Osteoblast (primary cell): ENCODE measurements at regions not wholly inside any gene's neighbourhood (a gene's known extent, or its start where the extent isn't known, plus 50 kb on each side); places are given as distances from the start of the nearest gene placed in this dataset.

Experiments used
- DNase-seq: peaks from one replicate; pipeline ENCODE4 v3.0.0; 2011; ENCODE audit warnings: low spot score, mixed read lengths; ENCODE audit not compliant: insufficient read length; ENCODE audit errors: missing footprints
- H2AFZ ChIP-seq: 2 replicates; pipeline ENCODE4 v1.6.0; 2011; ENCODE audit warnings: mild to moderate bottlenecking, low read length
- H3K27ac ChIP-seq: 2 replicates; pipeline ENCODE4 v1.5.1; 2011; ENCODE audit warnings: mild to moderate bottlenecking, low read depth, low read length, moderate library complexity
- H3K27me3 ChIP-seq: 2 replicates; pipeline ENCODE4 v1.6.0; 2012; ENCODE audit warnings: mild to moderate bottlenecking, control low read depth, inconsistent platforms, low read length, moderate library complexity; ENCODE audit not compliant: insufficient read depth
- H3K36me3 ChIP-seq: 2 replicates; pipeline ENCODE4 v1.5.1; 2011; ENCODE audit warnings: mild to moderate bottlenecking, low read length, control low read depth, moderate library complexity; ENCODE audit not compliant: insufficient read depth
- H3K4me1 ChIP-seq: 2 replicates; pipeline ENCODE4 v1.5.1; 2011; ENCODE audit warnings: mild to moderate bottlenecking, low read length, control low read depth, moderate library complexity; ENCODE audit not compliant: insufficient read depth
- H3K4me2 ChIP-seq: 2 replicates; pipeline ENCODE4 v1.6.0; 2011; ENCODE audit warnings: mild to moderate bottlenecking, low read length; ENCODE audit not compliant: insufficient read depth
- H3K4me3 ChIP-seq: fragments of 200-600 bp; sonication (generic); 3 replicates; pipeline ENCODE4 v1.5.1; 2012; ENCODE audit warnings: mild to moderate bottlenecking, low read length, inconsistent platforms; ENCODE audit not compliant: insufficient read depth
- H3K79me2 ChIP-seq: 2 replicates; pipeline ENCODE4 v1.6.0; 2012; ENCODE audit warnings: mild to moderate bottlenecking, low read length, control low read depth, inconsistent platforms; ENCODE audit not compliant: insufficient read depth
- H3K9me3 ChIP-seq: 2 replicates; pipeline ENCODE4 v1.5.1; 2011; ENCODE audit warnings: low read depth, low read length, control low read depth
- H4K20me1 ChIP-seq: 2 replicates; pipeline ENCODE4 v1.6.0; 2012; ENCODE audit warnings: mild to moderate bottlenecking, low read length, control low read depth; ENCODE audit not compliant: insufficient read depth
- TF ChIP-seq, protein P1 (sequence below): IDR thresholded peaks from 2 replicates; pipeline ENCODE4 v1.5.1; 2011; ENCODE audit warnings: mild to moderate bottlenecking, low read depth, low read length, moderate library complexity; ENCODE audit errors: extremely low read depth

GRCh38 chr14:71287567-71287966, 380.3 kb downstream of the PCNX1 start:
- peaks cover 8% of the 10 kb centered on the region for H3K4me1 ChIP-seq
- H3K27me3 ChIP-seq = no peaks in the 10 kb centered on the region
- TF ChIP-seq, protein P1, sequence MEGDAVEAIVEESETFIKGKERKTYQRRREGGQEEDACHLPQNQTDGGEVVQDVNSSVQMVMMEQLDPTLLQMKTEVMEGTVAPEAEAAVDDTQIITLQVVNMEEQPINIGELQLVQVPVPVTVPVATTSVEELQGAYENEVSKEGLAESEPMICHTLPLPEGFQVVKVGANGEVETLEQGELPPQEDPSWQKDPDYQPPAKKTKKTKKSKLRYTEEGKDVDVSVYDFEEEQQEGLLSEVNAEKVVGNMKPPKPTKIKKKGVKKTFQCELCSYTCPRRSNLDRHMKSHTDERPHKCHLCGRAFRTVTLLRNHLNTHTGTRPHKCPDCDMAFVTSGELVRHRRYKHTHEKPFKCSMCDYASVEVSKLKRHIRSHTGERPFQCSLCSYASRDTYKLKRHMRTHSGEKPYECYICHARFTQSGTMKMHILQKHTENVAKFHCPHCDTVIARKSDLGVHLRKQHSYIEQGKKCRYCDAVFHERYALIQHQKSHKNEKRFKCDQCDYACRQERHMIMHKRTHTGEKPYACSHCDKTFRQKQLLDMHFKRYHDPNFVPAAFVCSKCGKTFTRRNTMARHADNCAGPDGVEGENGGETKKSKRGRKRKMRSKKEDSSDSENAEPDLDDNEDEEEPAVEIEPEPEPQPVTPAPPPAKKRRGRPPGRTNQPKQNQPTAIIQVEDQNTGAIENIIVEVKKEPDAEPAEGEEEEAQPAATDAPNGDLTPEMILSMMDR = no peak
- H3K9me3 ChIP-seq = no peaks in the 10 kb centered on the region
- no peak overlapping the region for H2AFZ ChIP-seq
- no peaks in the 10 kb centered on the region for H4K20me1 ChIP-seq
- H3K79me2 ChIP-seq = no peaks in the 10 kb centered on the region
- no peak overlapping the region for H3K4me3 ChIP-seq
- no peak for DNase-seq
- no peaks in the 10 kb centered on the region for H3K36me3 ChIP-seq
- no peak overlapping the region for H3K27ac ChIP-seq
- no peak overlapping the region for H3K4me2 ChIP-seq

GRCh38 chr14:71289536-71289935, 382.3 kb downstream of the PCNX1 start:
- H3K4me1 ChIP-seq = peaks cover 8% of the 10 kb centered on the region
- H3K36me3 ChIP-seq = no peaks in the 10 kb centered on the region
- no peaks in the 10 kb centered on the region for H3K79me2 ChIP-seq
- no peak overlapping the region for H3K27ac ChIP-seq
- H3K4me3 ChIP-seq = no peak overlapping the region
- H2AFZ ChIP-seq = no peak overlapping the region
- H3K9me3 ChIP-seq = no peaks in the 10 kb centered on the region
- no peaks in the 10 kb centered on the region for H3K27me3 ChIP-seq
- no peaks in the 10 kb centered on the region for H4K20me1 ChIP-seq
- TF ChIP-seq, protein P1 = no peak
- no peak for DNase-seq
- no peak overlapping the region for H3K4me2 ChIP-seq

- Histone ChIP-seq H3K27me3 (no peaks in the 10 kb centered on the region), H3K27ac (no peak overlapping the region), H3K4me1 (peaks cover 8% of the 10 kb centered on the region), H3K9me3 (no peaks in the 10 kb centered on the region), H3K79me2 (no peaks in the 10 kb centered on the region), H2AFZ (no peak overlapping the region), H3K4me2 (no peak overlapping the region), H3K4me3 (no peak overlapping the region), H4K20me1 (no peaks in the 10 kb centered on the region), H3K36me3 (no peaks in the 10 kb centered on the region)
- no peak for DNase-seq
- TF ChIP-seq, protein P1 = no peak
Measured at GRCh38 chr14:71290301-71290700, 383.0 kb downstream of the PCNX1 start.

DNA sequence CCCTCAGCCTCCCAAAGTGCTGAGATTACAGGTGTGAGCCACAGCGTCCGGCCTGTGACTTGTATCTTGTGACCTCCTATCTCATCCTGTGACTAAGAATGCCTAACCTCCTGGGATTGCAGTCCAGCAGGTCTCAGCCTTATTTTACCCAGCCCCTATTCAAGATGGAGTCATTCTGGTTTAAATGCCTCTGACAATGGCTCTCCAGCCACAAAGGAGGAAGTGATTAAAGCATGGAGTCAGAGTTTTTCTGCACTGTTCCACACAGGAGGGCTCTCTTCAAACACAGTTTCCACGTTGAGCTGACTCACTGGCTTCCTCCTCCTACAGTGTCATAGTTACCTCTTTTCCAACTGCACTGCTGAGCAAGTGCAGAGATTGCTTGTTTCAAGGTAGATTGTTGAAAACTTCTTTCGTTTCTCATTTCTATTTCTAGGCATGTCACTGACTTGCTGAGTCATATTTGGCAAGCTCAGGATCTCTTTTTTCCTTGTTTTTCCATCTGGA, 383.8 kb downstream of the PCNX1 start:
- peak overlapping the region; percentile 67 for H3K27ac ChIP-seq
- H3K79me2 ChIP-seq = no peaks in the 10 kb centered on the region
- no peaks in the 10 kb centered on the region for H4K20me1 ChIP-seq
- H3K9me3 ChIP-seq = no peaks in the 10 kb centered on the region
- peak overlapping the region; percentile 93 for H2AFZ ChIP-seq
- H3K4me3 ChIP-seq = no peak overlapping the region
- no peak for DNase-seq
- peak overlapping the region; percentile 71 for H3K4me2 ChIP-seq
- TF ChIP-seq, protein P1 = no peak
- H3K4me1 ChIP-seq = peaks cover 8% of the 10 kb centered on the region
- H3K36me3 ChIP-seq = no peaks in the 10 kb centered on the region
- H3K27me3 ChIP-seq = no peaks in the 10 kb centered on the region
